ENCODE measurements at regions not wholly inside any gene's neighbourhood (a gene's known extent, or its start where the extent isn't known, plus 50 kb on each side); places are given as distances from the start of the nearest gene placed in this dataset.
"Not testable (repeated sequence)": the region's sequence is repeated elsewhere in the genome, so short reads cannot be mapped to it uniquely, and the experiment has no call there.

DNA sequence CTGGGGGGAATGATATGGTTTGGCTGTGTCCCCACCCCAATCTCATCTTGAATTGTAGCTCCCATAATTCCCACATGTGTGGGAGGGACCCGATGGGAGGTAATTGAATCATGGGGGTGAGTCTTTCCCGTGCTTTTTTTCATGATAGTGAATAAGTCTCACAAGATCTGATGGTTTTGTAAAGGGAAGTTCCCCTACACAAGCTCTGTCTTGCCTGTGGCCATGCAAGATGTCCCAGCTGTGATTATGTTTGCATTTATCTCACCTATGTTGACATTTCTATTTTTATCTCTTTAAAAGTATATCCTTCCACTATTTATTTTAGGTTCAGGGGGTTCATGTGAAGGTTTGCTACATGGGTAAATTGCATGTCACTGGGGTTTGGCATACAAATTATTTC, 323.9 kb upstream of the GLI3 start:
- no peak for DNase-seq

DNA sequence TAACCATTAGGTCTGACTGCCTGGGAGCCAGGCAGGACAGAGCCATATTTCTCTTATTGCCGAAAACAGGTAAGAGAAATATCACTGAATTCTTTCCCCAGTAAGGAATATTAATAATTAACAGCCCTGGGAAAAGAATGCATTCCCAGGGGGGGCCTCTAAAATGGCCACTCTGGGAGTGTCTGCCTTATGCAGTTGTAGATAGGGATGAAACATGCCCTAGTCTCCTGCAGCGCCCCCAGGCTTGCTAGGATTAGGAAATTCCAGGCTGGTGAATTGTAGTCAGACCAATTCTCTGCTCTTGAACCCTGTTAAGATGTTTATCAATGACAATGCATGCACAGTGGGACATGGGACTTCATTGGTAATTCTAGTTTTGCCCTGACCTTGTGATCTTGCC, 317.9 kb upstream of the GLI3 start:
- DNase-seq: not testable (repeated sequence)

DNA sequence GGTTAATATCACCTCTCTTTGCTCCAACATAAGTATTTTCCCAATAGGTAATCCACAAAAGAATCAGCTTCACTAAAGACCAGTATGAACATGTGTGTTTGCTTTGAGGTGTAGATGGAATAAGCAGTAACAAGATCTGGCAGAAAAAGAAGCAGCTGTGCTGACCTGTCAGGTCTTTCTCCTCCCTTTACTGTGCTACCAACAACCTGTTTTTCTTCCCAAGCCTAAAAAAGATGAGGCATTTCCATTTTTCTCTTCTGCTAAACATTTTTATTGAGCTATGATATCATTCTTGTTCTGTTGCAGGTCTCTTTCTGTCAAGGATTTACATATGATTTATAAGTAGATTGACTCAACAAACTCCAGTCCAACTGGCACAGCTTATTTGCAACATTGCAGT, 315.2 kb upstream of the GLI3 start:
- no peak for DNase-seq

- no peak for DNase-seq
These were observed 313.9 kb upstream of the GLI3 start for GRCh38 chr7:42550706-42551470.

DNA sequence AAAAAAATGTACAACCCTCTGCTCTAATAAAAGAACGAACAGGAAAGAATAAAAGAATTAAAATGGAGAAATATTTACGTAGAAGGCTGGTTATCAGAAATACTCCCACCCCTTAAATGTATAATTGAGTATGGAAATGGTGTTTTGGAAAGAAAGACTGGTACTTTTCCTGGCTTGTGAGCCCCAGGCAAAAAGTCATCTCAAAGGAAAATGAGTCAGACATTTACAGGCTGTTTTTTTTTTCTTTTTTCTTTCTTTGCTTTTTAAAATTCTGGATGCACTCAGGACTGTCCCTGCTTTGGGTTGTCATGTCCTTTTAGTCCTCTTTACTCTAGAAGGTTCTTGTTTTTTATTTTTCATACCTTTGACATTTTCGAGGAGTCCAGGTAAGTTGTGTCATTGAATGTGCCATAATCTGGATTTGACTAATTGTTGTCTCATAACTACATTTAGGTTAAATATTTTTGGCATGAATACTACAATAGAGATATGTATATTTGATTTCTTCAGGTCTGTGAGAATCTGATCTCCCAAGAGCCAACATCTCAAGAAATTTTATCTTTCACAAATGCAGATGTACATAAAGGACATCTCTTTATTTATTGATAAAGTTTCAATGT, 313.0 kb upstream of the GLI3 start:
- no peak for DNase-seq

DNA sequence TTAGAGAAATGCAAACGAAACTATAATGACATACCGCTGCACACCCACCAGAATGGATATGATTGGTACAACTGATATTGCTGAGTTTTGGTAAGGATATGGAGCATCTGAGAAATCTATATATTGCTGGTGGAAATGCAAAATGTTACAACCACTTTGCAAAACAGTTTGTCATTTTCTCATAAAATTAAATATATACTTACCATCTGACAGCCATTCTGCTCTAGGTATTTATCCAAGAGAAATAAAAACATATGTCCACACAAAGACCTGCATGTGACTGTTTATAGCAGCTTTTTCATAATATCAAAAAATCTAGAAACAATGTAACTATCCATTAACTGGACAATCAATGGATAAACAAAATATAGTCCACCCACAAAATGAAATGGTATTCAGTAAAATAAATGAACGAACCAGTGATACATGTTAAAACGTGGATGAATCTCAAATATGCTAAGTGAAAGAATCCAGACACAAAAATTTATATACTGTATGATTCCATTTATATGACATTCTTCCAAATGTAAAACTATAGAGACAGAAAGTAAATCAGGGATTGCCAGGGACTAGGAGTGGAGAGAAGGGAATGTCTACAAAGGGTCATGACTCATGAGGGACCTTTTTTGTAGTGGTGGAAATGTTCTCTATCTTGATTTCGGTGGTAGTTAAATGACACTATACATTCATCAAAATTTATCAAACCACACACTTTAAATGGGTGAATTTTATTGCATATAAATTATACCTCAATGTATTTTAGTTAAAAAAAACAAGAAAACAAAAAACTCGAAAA, 312.0 kb upstream of the GLI3 start:
- no peak for DNase-seq

DNA sequence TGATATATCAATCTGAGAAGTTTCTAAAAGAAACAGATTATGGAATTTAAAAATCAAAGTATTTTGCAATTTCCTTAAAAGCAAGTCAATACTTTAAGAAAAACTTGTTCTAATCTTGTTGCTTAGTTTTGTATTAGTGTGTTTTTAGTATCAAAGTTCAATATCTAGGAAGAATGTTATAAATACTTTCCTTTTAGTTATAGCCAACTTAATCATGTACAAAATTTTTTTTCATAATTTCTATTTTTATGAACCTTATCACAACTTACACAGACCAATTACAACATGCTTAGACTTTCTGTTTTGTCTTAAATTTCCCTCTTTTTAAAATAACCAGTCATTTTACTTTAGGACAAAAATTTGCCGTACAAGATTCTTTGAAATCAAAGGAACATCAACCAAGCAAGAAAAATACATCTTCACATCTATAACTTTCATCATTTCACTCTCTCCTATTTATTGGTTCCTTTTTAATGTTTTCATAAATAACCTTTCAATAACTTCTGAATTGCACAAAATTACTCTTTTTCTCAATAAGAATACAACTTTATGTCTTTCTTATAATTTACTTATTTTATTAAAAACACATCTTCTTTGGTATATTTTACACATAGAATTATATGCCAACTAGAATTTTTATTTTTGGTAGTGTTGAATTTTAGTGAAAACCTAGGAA, 308.2 kb upstream of the GLI3 start:
- no peak for DNase-seq

- DNase-seq: no peak
These were observed 306.9 kb upstream of the GLI3 start for GRCh38 chr7:42543953-42544352.

- not testable (repeated sequence) for DNase-seq
These were observed 305.4 kb upstream of the GLI3 start for GRCh38 chr7:42542446-42542845.

GRCh38 chr7:42534441-42534840, 297.4 kb upstream of the GLI3 start:
- no peak for DNase-seq

GRCh38 chr7:42527004-42527403, 290.0 kb upstream of the GLI3 start:
- DNase-seq: no peak

- DNase-seq: no peak
These were observed 285.4 kb upstream of the GLI3 start for GRCh38 chr7:42522227-42522991.

DNA sequence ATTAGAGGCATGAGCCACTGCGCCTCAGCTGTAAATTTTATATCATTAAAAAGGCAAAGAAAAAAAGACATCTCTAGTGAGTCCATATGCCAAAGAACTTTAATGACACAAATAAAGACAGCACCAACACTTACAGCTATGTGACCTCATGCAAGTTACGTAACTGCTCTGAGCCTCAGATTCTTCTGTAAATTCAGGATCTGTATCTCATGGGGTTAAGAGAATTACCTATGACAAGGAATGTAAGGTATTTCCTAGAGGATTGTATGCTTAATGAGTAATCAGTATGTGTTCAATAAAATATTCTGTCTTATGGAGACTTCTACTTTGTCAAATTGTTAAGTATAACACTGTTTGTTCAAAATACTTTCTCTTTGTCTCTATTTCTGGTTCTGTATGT, 274.0 kb upstream of the GLI3 start:
- no peak for DNase-seq

GRCh38 chr7:42506097-42506496, 269.1 kb upstream of the GLI3 start:
- DNase-seq: no peak

- no peak for DNase-seq
These were observed 265.0 kb upstream of the GLI3 start for GRCh38 chr7:42502022-42502421.

DNA sequence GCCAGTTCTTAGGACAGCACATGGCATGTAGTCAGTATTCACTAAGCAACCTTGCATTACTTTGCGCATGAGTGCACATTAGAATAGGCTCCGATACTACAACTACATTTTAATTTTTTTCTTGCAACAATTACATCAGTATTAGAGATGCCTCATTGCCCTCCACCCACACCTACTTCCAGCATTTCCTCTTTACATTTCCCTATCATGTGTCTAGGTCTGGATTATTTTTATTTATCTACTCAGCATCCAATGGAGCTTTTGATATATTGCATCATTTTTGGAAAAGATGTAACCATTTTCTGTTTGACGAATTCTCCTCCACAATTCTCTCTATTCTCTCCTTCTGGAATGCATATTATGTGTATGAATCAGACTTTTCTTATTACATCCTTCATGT, 258.2 kb upstream of the GLI3 start:
- no peak for DNase-seq

- no peak for DNase-seq
These were observed 257.7 kb upstream of the GLI3 start for GRCh38 chr7:42494736-42495135.

GRCh38 chr7:42494199-42494710, 257.2 kb upstream of the GLI3 start:
- DNase-seq: no peak

DNA sequence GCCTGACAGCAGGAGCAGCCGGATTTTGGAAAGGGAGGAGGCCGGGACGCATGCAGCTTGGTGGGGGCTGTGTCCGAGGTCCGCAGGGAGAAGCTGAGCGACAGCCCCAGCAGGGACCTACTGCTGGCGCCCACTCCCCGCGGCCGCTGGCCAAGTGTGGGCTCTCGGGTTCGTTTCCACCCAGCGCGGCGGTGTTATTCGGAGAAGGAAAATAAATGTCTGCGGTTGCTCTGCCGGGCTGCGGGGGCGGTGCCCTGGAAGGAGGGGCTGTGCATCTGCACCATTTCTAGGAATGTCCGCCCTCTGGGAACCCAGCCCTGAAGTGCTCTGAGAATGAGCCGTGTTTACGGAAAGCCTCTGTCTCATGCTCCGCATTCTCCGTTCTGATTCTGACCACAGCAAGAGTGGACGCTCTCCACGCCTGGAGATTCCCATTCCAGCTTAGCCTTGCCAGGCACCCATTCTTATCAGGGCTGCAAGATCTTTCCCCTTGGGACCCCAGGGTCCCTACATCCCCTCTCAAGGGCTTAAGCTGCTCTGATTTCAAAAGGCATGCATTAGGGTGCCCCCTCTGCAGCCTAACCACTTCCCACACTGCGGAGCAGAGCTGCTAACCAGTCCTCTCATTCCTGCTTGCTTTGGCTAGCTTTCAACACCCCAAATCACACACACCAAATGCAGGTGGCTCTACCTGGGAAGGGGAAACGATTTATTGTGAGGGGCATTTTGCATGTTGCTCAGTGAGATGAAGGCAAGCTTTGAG, 256.6 kb upstream of the GLI3 start:
- peak; percentile 9 for DNase-seq

GRCh38 chr7:42492920-42493319, 255.9 kb upstream of the GLI3 start:
- DNase-seq: no peak

GRCh38 chr7:42491106-42491505, 254.1 kb upstream of the GLI3 start:
- no peak for DNase-seq

DNA sequence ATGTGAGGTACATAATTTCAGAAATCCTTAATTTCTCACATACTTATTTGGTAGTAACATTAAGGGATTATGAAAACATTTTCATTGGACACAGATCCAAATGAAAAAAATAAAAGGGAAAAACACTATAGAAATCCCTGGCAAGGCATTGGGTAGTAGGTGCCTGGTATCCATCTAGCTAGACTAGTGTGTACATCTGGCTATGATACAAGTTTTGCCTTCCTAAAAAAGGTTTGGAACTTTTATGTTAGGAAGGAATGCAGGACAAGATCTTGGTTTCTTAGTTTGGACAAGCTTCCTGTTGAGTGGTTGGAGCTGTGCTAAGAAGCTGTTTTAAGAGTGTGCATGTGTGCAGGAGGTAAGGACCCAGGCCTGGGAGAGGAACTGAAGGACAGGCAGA, 252.3 kb upstream of the GLI3 start:
- no peak for DNase-seq
